ENCODE measurements at regions not wholly inside any gene's neighbourhood (a gene's known extent, or its start where the extent isn't known, plus 50 kb on each side); places are given as distances from the start of the nearest gene placed in this dataset.
"Not testable (repeated sequence)": the region's sequence is repeated elsewhere in the genome, so short reads cannot be mapped to it uniquely, and the experiment has no call there.

DNA sequence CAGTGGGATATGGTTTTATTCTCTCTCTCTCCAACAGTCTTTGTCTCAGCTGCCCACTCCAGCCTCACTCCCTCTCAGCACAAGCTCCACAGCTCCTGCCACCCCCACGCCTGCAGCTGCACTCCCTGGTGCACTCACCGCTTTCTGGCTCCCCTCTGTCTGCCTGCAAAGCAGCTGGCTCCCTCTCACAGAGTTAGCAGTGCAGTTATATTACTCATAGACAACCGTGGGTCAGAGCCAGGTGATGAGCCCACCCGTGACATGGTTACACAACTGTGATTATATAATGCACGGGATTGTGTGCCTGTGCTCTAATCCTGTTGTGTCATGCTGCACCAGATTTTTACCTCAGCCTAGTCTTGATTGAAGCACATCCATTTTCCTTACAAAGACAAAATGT lies 276.9 kb upstream of the CHAC2 start:
- Histone ChIP-seq H3K9ac (ENCODE audit: extremely low read depth, low read length, poor library complexity, severe bottlenecking) (no peak overlapping the region), H3K4me3 (ENCODE audit: low read length) (no peak overlapping the region), H3K27me3 (ENCODE audit: control insufficient read depth, insufficient read depth, low read length, poor library complexity, severe bottlenecking) (no peaks in the 10 kb centered on the region), H3K27ac (ENCODE audit: low read depth, low read length) (peak overlapping the region; percentile 21), H3K36me3 (ENCODE audit: control insufficient read depth, insufficient read depth, low read length) (no peaks in the 10 kb centered on the region), H3K9me3 (ENCODE audit: control insufficient read depth, low read length) (no peaks in the 10 kb centered on the region), H3K4me1 (ENCODE audit: control insufficient read depth, insufficient read depth, low read length) (no peaks in the 10 kb centered on the region)
- 54 to 86% methylated on average over 3 to 5 of the region's 5 CpGs for WGBS, 2 experiments (ENCODE audit: insufficient coverage in 1 of 2, insufficient read length in 1 of 2)
- DNase-seq = no peak
- H3K27me3 Mint-ChIP-seq (ENCODE audit: insufficient read depth) = no peaks in the 10 kb centered on the region
- TF ChIP-seq CTCF (conservative IDR thresholded peaks at IDR 0.05) = no peak
- peaks cover 2% of the 10 kb centered on the region for H3K4me1 Mint-ChIP-seq
- H3K36me3 Mint-ChIP-seq (ENCODE audit: low read depth) = no peaks in the 10 kb centered on the region
- no peak overlapping the region for H3K4me3 Mint-ChIP-seq
- H3K27ac Mint-ChIP-seq = no peak overlapping the region
- H3K9me3 Mint-ChIP-seq = no peaks in the 10 kb centered on the region

DNA sequence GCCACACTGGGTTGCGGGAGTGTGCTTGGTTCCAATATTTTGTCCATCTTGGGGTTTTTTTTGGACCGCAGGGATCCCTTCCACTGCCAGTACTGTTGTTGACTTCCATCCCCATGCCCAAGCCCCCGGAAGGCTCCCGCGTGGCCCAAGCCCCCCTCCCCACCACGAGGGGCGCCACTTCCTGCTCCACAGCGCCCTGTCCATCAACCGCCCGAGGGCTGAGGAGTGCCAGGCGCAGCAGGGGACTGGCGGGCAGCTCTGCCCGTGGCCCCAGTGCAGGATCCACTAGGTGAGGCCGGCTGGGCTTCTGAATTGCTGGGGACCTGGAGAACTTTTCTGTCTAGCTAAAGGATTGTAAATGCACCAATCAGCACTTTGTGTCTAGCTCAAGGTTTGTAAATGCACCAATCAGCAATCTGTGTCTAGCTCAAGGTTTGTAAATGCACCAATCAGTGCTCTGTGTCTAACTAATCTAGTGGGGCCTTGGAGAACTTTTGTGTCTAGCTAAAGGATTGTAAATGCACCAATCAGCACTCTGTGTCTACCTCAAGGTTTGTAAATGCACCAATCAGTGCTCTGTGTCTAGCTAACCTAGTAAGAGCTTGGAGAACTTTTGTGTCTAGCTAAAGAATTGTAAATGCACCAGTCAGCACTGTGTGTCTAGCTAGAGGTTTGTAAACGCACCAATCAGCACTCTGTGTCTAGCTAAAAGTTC lies 281.3 kb upstream of the CHAC2 start:
- H3K4me3 ChIP-seq (ENCODE audit: low read length); H3K4me1 ChIP-seq (ENCODE audit: control insufficient read depth, insufficient read depth, low read length); H3K27me3 Mint-ChIP-seq (ENCODE audit: insufficient read depth); H3K9ac ChIP-seq (ENCODE audit: extremely low read depth, low read length, poor library complexity, severe bottlenecking); H3K36me3 ChIP-seq (ENCODE audit: control insufficient read depth, insufficient read depth, low read length); H3K27me3 ChIP-seq (ENCODE audit: control insufficient read depth, insufficient read depth, low read length, poor library complexity, severe bottlenecking); H3K9me3 Mint-ChIP-seq; H3K4me3 Mint-ChIP-seq; H3K27ac ChIP-seq (ENCODE audit: low read depth, low read length); H3K9me3 ChIP-seq (ENCODE audit: control insufficient read depth, low read length); H3K4me1 Mint-ChIP-seq; H3K36me3 Mint-ChIP-seq (ENCODE audit: low read depth); H3K27ac Mint-ChIP-seq; DNase-seq: not testable (repeated sequence)
- 97 to 98% methylated on average over 8 to 15 of the region's 15 CpGs for WGBS, 2 experiments (ENCODE audit: insufficient coverage in 1 of 2, insufficient read length in 1 of 2)

DNA sequence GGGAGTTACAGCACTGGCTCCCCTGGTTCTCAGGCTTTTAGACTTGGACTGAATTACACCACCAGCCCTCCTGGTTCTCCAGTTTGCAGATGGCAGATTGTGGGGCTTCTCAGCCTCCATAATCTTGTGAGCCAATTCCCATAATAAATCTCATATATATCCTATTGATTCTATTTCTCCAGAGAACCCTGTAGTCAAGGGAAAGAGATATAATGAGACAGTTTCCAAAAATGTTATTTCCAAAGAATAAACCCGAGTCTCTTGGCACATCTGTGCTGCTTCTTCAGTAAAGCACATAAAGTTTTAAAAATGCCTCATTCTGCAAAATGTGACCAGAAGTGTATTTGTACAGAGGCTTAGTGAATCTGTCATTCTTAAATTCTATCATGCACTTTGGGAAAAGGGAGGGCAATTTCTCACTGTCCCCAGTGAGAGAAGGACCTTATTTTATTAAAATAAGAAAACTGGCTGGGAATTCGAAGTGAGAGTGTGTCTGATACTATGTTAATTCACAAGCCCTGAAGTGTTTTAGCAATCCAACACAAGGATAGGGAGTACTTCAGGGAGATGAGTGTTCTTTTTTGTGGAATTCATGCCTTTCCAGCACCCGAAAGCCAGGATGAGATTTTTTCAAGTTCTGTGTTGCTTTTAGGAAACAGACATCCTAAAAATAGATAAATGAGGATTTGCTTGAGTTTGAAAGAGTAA lies 282.4 kb upstream of the CHAC2 start:
- Histone ChIP-seq H3K27me3 (ENCODE audit: control insufficient read depth, insufficient read depth, low read length, poor library complexity, severe bottlenecking) (no peaks in the 10 kb centered on the region), H3K36me3 (ENCODE audit: control insufficient read depth, insufficient read depth, low read length) (no peaks in the 10 kb centered on the region), H3K9ac (ENCODE audit: extremely low read depth, low read length, poor library complexity, severe bottlenecking) (no peak overlapping the region), H3K4me1 (ENCODE audit: control insufficient read depth, insufficient read depth, low read length) (no peaks in the 10 kb centered on the region), H3K4me3 (ENCODE audit: low read length) (no peak overlapping the region), H3K9me3 (ENCODE audit: control insufficient read depth, low read length) (no peaks in the 10 kb centered on the region), H3K27ac (ENCODE audit: low read depth, low read length) (no peak overlapping the region)
- peaks cover 4% of the 10 kb centered on the region for H3K9me3 Mint-ChIP-seq
- WGBS, 2 experiments (ENCODE audit: insufficient coverage in 1 of 2, insufficient read length in 1 of 2) = 80 to 92% methylated on average over 2 to 3 of the region's 3 CpGs
- no peak for TF ChIP-seq CTCF (conservative IDR thresholded peaks at IDR 0.05)
- H3K36me3 Mint-ChIP-seq (ENCODE audit: low read depth) = no peaks in the 10 kb centered on the region
- DNase-seq = no peak
- H3K27ac Mint-ChIP-seq = no peak overlapping the region
- no peaks in the 10 kb centered on the region for H3K27me3 Mint-ChIP-seq (ENCODE audit: insufficient read depth)
- no peak overlapping the region for H3K4me3 Mint-ChIP-seq
- no peaks in the 10 kb centered on the region for H3K4me1 Mint-ChIP-seq
